Testis (tissue), 2 donors: ENCODE measurements at regions not wholly inside any gene's neighbourhood (a gene's known extent, or its start where the extent isn't known, plus 50 kb on each side); places are given as distances from the start of the nearest gene placed in this dataset.

Source experiments
- DNase-seq: peaks from one replicate; pipeline ENCODE4 v3.0.0-alpha.2; 2019
- H3K27ac ChIP-seq, 2 donors: fragments of 200-600 bp; sonication (generic); one replicate each; pipeline ENCODE4 v1.5.1; 2019
- H3K27me3 ChIP-seq: fragments of 200-600 bp; sonication (generic); one replicate; pipeline ENCODE4 v1.5.1; 2019
- H3K36me3 ChIP-seq: fragments of 200-600 bp; sonication (generic); one replicate; pipeline ENCODE4 v1.5.1; 2017; ENCODE audit warnings: low read depth; ENCODE audit errors: missing control alignments
- H3K4me1 ChIP-seq: fragments of 200-600 bp; sonication (generic); one replicate; pipeline ENCODE4 v1.5.1; 2019
- H3K4me3 ChIP-seq, 2 donors: fragments of 200-600 bp; sonication (generic); one replicate each; pipeline ENCODE4 v1.5.1; 2017 to 2019
- H3K9me3 ChIP-seq: fragments of 200-600 bp; sonication (generic); one replicate; pipeline ENCODE4 v1.5.1; 2017
- POLR2A ChIP-seq: fragments of 450-650 bp; IDR thresholded peaks from one replicate; pipeline ENCODE4 v1.6.1; 2017; ENCODE audit warnings: antibody characterized with exemption, mild to moderate bottlenecking, moderate library complexity
- WGBS, 2 donors: methylation state at CpG; one replicate each; pipeline ENCODE4 v1.1.5; 2018; 5-methylcytosine and 5-hydroxymethylcytosine counted together
- intact Hi-C: fragments of 100-400 bp; cut with DNase I; formaldehyde crosslinking; loops from one replicate; pipeline ENCODE4 v1.15.1; 2023; ENCODE audit warnings: low total_unique reads
- TF ChIP-seq, protein P1 (sequence below), 3 experiments: fragments of 450-650 bp in 2 of 3; fragments of 200-600 bp in 1 of 3; sonication (generic) in 1 of 3; IDR thresholded peaks; one replicate each; pipeline ENCODE4 v1.5.1; 2016 to 2019; ENCODE audit warnings: antibody characterized with exemption in 3 of 3, mild to moderate bottlenecking in 2 of 3, moderate library complexity in 1 of 3

DNA sequence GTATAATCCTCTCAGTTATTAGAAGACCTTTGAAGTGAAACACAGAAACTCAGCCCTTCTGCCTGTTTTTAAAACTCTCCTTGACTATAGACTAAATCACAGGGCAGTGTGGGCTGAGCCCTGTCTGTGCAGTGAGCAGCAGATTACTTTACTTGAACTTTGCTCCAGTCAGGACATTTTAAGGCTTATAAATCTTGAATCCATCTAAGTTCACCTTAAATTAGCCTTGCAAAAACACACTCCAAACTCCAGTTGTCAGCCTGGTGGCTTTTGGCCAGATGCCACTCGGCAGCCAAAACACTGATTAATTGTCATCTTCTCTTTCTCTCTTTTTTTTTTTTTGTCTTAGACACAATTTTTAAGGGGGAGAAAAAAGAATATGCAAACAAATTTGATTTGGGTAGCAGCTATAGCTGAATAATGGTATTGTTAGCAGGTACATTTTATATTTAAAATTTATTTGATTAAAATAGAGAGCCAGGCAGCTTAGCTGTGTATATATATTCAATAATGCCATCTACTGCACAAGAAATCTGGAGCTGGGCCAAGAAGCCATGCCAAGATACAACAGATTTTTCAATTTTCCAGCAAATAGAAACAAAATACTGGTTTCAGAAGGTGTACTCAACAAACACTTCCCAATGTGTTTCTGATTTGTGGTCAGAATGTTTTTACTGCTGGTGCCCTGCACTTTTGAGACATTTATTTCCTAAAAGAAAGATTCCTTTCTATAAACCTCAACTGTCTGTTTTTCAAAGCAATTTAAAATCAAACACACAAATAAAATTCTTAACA is 247.7 kb downstream of the TFEC start:
- no peaks in the 10 kb centered on the region for H3K36me3 ChIP-seq
- TF ChIP-seq, protein P1, sequence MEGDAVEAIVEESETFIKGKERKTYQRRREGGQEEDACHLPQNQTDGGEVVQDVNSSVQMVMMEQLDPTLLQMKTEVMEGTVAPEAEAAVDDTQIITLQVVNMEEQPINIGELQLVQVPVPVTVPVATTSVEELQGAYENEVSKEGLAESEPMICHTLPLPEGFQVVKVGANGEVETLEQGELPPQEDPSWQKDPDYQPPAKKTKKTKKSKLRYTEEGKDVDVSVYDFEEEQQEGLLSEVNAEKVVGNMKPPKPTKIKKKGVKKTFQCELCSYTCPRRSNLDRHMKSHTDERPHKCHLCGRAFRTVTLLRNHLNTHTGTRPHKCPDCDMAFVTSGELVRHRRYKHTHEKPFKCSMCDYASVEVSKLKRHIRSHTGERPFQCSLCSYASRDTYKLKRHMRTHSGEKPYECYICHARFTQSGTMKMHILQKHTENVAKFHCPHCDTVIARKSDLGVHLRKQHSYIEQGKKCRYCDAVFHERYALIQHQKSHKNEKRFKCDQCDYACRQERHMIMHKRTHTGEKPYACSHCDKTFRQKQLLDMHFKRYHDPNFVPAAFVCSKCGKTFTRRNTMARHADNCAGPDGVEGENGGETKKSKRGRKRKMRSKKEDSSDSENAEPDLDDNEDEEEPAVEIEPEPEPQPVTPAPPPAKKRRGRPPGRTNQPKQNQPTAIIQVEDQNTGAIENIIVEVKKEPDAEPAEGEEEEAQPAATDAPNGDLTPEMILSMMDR (IDR thresholded peaks at IDR 0.05) = no peak
- no peak for TF ChIP-seq POLR2A
- H3K27ac ChIP-seq = no peak overlapping the region
- H3K4me3 ChIP-seq = no peak overlapping the region
- DNase-seq = no peak
- no peaks in the 10 kb centered on the region for H3K9me3 ChIP-seq
- intact Hi-C loops = no loop called here
- no peaks in the 10 kb centered on the region for H3K27me3 ChIP-seq
- H3K4me1 ChIP-seq = no peaks in the 10 kb centered on the region
- 19 to 33% methylated on average over 1 of the region's 1 CpG for WGBS, 2 donors

DNA sequence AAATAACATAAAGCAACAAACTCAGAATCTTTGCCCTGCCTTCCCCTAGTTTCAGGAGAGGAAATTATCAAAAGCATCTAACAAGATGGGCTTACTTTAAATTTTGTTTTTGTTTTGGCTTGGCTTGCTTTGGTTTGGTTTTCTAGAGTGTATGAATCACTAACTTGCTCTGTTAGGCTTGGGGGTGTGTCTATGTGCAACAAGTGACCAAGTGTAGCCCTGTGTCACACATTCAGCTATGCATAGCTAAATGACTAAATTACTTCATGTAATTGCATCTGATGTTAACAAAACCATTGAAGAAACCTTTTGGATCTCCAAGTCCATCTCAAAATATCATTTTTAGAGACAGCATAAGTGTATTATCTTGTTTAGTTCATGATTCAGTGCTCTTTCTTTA is 251.0 kb downstream of the TFEC start:
- Histone ChIP-seq H3K9me3 (no peaks in the 10 kb centered on the region), H3K4me3 (no peak overlapping the region), H3K27ac (no peak overlapping the region), H3K27me3 (no peaks in the 10 kb centered on the region), H3K36me3 (no peaks in the 10 kb centered on the region), H3K4me1 (no peaks in the 10 kb centered on the region)
- no peak for DNase-seq
- TF ChIP-seq, protein P1 (IDR thresholded peaks at IDR 0.05) = no peak
- no peak for TF ChIP-seq POLR2A
- intact Hi-C loops = no loop called here

DNA sequence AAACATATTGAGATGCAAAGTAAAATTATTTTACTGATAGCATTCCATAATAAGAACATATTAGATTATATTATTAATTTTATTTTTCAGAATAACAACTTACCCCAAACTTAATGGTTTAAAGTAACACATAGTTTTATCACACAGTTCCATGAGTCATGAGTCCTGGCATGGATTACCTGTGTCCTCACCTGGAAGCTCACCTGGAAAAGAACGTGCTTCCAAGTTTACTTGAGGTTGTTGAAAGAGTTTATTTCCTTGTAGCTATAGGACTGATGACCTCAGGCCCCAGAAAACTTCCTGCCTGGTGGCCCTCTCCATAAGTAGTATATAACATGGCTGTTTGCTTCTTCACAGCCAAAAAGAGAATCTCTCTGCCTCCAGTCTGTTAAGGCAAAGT is 254.6 kb downstream of the TFEC start:
- WGBS, 2 donors = 89 to 100% methylated on average over 1 of the region's 1 CpG
- TF ChIP-seq, protein P1 (IDR thresholded peaks at IDR 0.05) = no peak
- no peak for TF ChIP-seq POLR2A

DNA sequence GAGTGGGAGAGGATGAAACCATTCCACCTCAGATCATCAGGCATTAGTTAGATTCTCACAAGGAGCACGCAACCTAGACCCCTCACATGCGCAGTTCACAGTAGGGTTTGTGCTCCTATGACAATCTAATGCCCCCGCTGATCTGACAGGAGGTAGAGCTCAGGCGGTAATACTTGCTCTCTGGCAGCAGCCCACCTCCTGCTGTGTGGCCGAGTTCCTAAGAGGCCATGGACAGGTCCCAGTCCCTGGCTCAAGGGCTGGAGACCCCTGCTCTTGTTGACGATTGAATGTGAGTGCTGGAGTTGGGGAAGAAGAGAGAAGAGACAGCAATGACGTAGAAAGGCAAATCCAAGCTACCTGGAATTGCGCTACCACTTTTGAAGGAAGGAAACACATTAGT is 267.2 kb downstream of the TFEC start:
- WGBS, 2 donors = 70 to 79% methylated on average over 5 to 8 of the region's 8 CpGs
- TF ChIP-seq, protein P1 (IDR thresholded peaks at IDR 0.05) = no peak
- TF ChIP-seq POLR2A = no peak
- H3K36me3 ChIP-seq = no peaks in the 10 kb centered on the region

More for the DNA sequence above, 254.6 kb downstream of the TFEC start:
- intact Hi-C loops = no loop called here
- Histone ChIP-seq H3K4me1 (no peaks in the 10 kb centered on the region), H3K9me3 (no peaks in the 10 kb centered on the region), H3K4me3 (no peak overlapping the region), H3K27ac (no peak overlapping the region), H3K36me3 (no peaks in the 10 kb centered on the region), H3K27me3 (no peaks in the 10 kb centered on the region)
- no peak for DNase-seq

DNA sequence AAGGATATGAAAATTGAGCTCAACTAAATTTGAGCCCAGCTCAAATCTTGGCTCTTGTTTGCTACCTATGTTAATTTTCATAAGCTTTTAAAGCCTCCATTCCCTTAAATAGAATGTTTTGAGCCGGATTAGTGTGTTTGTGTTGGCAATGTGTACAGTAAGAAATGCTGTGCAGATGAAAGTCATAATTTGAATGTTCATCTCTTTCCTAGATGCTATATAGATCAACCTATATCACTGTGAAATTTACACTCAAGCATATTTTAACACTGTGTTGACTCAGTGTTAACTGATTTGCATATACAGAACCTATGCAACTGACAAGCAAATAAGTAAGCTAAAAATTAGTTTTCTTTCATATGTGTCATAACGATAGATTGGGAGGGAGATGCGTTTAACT is 272.5 kb downstream of the TFEC start:
- Histone ChIP-seq H3K9me3 (no peaks in the 10 kb centered on the region), H3K27me3 (no peaks in the 10 kb centered on the region), H3K4me3 (no peak overlapping the region), H3K27ac (no peak overlapping the region), H3K36me3 (no peaks in the 10 kb centered on the region), H3K4me1 (no peaks in the 10 kb centered on the region)
- 67 to 72% methylated on average over 3 of the region's 3 CpGs for WGBS, 2 donors
- intact Hi-C loops = no loop called here
- TF ChIP-seq, protein P1 (IDR thresholded peaks at IDR 0.05) = no peak
- TF ChIP-seq POLR2A = no peak
- DNase-seq = no peak

More for the DNA sequence above, 267.2 kb downstream of the TFEC start:
- Histone ChIP-seq H3K9me3 (no peaks in the 10 kb centered on the region), H3K4me1 (no peaks in the 10 kb centered on the region), H3K4me3 (no peak overlapping the region), H3K27ac (no peak overlapping the region), H3K27me3 (no peaks in the 10 kb centered on the region)
- intact Hi-C loops = no loop called here
- no peak for DNase-seq
